ENCODE measurements at regions not wholly inside any gene's neighbourhood (a gene's known extent, or its start where the extent isn't known, plus 50 kb on each side); places are given as distances from the start of the nearest gene placed in this dataset.

DNA sequence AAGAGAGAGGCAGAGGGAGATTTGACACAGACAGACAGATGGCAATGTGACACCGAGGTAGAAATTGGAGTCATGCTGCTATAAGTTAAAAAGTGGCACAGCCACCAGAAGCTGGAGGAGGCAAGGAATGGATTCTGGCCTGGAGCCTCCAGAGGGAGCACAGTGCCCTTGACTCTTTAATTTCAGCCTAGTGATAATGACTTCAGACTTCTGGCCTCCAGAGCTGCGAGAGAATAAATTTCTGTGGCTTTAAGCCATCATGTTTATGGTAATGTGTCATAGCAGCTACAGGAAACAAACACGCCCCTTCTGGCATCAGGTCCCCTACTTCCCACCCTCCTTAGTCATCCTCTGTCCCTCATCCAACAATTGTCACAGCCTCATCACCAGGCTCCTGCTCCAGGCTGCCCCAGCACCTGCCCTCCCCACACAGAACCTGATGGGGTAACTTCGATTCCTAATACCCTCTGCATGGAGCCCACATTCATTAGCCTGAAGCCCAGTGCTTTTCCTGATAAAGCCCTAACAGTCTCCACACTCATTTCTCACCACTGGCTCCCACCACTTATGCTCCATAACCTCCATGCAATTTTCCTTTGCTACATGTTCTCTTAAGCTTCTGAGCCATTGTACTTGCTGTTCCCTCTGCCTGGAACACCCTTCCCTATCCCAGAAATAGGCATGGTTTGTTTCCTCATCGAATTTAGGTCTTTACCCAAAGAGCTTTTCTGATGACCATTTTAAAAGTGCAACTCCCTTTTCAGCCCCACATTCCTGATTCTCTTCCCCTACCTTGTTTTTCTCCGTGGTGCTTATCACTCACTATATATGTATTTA lies 69.7 kb upstream of the TOX2 start:
- TF ChIP-seq, protein P1, sequence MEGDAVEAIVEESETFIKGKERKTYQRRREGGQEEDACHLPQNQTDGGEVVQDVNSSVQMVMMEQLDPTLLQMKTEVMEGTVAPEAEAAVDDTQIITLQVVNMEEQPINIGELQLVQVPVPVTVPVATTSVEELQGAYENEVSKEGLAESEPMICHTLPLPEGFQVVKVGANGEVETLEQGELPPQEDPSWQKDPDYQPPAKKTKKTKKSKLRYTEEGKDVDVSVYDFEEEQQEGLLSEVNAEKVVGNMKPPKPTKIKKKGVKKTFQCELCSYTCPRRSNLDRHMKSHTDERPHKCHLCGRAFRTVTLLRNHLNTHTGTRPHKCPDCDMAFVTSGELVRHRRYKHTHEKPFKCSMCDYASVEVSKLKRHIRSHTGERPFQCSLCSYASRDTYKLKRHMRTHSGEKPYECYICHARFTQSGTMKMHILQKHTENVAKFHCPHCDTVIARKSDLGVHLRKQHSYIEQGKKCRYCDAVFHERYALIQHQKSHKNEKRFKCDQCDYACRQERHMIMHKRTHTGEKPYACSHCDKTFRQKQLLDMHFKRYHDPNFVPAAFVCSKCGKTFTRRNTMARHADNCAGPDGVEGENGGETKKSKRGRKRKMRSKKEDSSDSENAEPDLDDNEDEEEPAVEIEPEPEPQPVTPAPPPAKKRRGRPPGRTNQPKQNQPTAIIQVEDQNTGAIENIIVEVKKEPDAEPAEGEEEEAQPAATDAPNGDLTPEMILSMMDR (IDR thresholded peaks at IDR 0.05), result peak in 3 of 4 donors; percentile 8 to 40 (median 17)
- TF ChIP-seq POLR2A (IDR thresholded peaks at IDR 0.05), result no peak

Data from right lobe of liver (tissue), 4 donors.